ENCODE measurements at regions not wholly inside any gene's neighbourhood (a gene's known extent, or its start where the extent isn't known, plus 50 kb on each side); places are given as distances from the start of the nearest gene placed in this dataset.

GRCh38 chr14:43039881-43040280 is 1433.2 kb downstream of the LRFN5 start:
- H3K4me3 ChIP-seq (ENCODE audit: control extremely low read depth in 1 of 5, extremely low read depth in 1 of 5, insufficient read depth in 1 of 5, low read depth in 2 of 5, low read length in 4 of 5): no peak overlapping the region
- no peaks in the 10 kb centered on the region for H3K4me1 ChIP-seq (ENCODE audit: control insufficient read depth in 2 of 2, insufficient read depth in 2 of 2, low read length in 2 of 2)
- H3K79me2 ChIP-seq (ENCODE audit: control insufficient read depth, insufficient read depth, low read length): no peaks in the 10 kb centered on the region
- no peak overlapping the region for H3K27ac ChIP-seq (ENCODE audit: low read length in 2 of 2)
- no peaks in the 10 kb centered on the region for H3K27me3 Mint-ChIP-seq
- CTCF ChIA-PET: no interaction called here
- H3K36me3 ChIP-seq (replicated peaks in 1 of 2; ENCODE audit: control extremely low read depth in 1 of 2, control insufficient read depth in 1 of 2, extremely low read depth in 1 of 2, insufficient read depth in 2 of 2, low read length in 1 of 2): no peaks in the 10 kb centered on the region
- intact Hi-C loops (cut with micrococcal nuclease): no loop called here
- POLR2A ChIA-PET: no interaction called here
- H3K27me3 ChIP-seq (replicated peaks in 1 of 4; ENCODE audit: control extremely low read depth in 1 of 4, control insufficient read depth in 3 of 4, insufficient read depth in 4 of 4, low read length in 3 of 4): no peaks in the 10 kb centered on the region
- H3K27ac Mint-ChIP-seq: no peak overlapping the region
- no peaks in the 10 kb centered on the region for H3K9me3 ChIP-seq (ENCODE audit: control extremely low read depth in 1 of 3, control insufficient read depth in 2 of 3, insufficient read depth in 1 of 3, low read length in 2 of 3)
- no peak overlapping the region for H2AFZ ChIP-seq (ENCODE audit: insufficient read depth, low read depth, low read length, poor library complexity, severe bottlenecking)
- H4K20me1 ChIP-seq (ENCODE audit: control insufficient read depth, insufficient read depth, low read length, poor library complexity, severe bottlenecking): no peaks in the 10 kb centered on the region
- H3K4me2 ChIP-seq (replicated peaks; ENCODE audit: low read depth, low read length, poor library complexity, severe bottlenecking): no peak overlapping the region
- H3K9me3 Mint-ChIP-seq (ENCODE audit: insufficient read depth): no peaks in the 10 kb centered on the region
- H3K4me3 Mint-ChIP-seq: no peak overlapping the region
- H3K4me1 Mint-ChIP-seq: peaks cover 4% of the 10 kb centered on the region
- no peak for DNase-seq
- WGBS (ENCODE audit: insufficient coverage): no CpG with 5 or more reads among the region's 2 CpGs
- no peak for TF ChIP-seq CTCF (IDR thresholded peaks at IDR 0.05)
- TF ChIP-seq EZH2 (IDR thresholded peaks at IDR 0.05; ENCODE audit: borderline replicate concordance, insufficient read depth, low read depth, low read length, poor library complexity, severe bottlenecking): no peak
- no peak for ATAC-seq (ENCODE audit: low read depth)
- no peak overlapping the region for H3K9ac ChIP-seq (ENCODE audit: low read length)

- Mint-ChIP-seq H3K27me3 (no peaks in the 10 kb centered on the region), H3K4me3 (no peak overlapping the region), H3K4me1 (peaks cover 4% of the 10 kb centered on the region), H3K27ac (no peak overlapping the region), H3K9me3 (ENCODE audit: insufficient read depth) (no peaks in the 10 kb centered on the region)
- ChIA-PET POLR2A (no interaction called here), CTCF (no interaction called here)
- no peak overlapping the region for H3K27ac ChIP-seq (ENCODE audit: low read length in 2 of 2)
- H3K27me3 ChIP-seq (replicated peaks in 1 of 4; ENCODE audit: control extremely low read depth in 1 of 4, control insufficient read depth in 3 of 4, insufficient read depth in 4 of 4, low read length in 3 of 4): no peaks in the 10 kb centered on the region
- no peak for TF ChIP-seq CTCF (IDR thresholded peaks at IDR 0.05)
- no peak for TF ChIP-seq EZH2 (IDR thresholded peaks at IDR 0.05; ENCODE audit: borderline replicate concordance, insufficient read depth, low read depth, low read length, poor library complexity, severe bottlenecking)
- ATAC-seq (ENCODE audit: low read depth) (no peak), DNase-seq (no peak)
- no peak overlapping the region for H2AFZ ChIP-seq (ENCODE audit: insufficient read depth, low read depth, low read length, poor library complexity, severe bottlenecking)
- no peak overlapping the region for H3K9ac ChIP-seq (ENCODE audit: low read length)
- H3K4me3 ChIP-seq (ENCODE audit: control extremely low read depth in 1 of 5, extremely low read depth in 1 of 5, insufficient read depth in 1 of 5, low read depth in 2 of 5, low read length in 4 of 5): no peak overlapping the region
- H3K36me3 ChIP-seq (replicated peaks in 1 of 2; ENCODE audit: control extremely low read depth in 1 of 2, control insufficient read depth in 1 of 2, extremely low read depth in 1 of 2, insufficient read depth in 2 of 2, low read length in 1 of 2): no peaks in the 10 kb centered on the region
- no peaks in the 10 kb centered on the region for H3K9me3 ChIP-seq (ENCODE audit: control extremely low read depth in 1 of 3, control insufficient read depth in 2 of 3, insufficient read depth in 1 of 3, low read length in 2 of 3)
- H3K79me2 ChIP-seq (ENCODE audit: control insufficient read depth, insufficient read depth, low read length): no peaks in the 10 kb centered on the region
- no peaks in the 10 kb centered on the region for H4K20me1 ChIP-seq (ENCODE audit: control insufficient read depth, insufficient read depth, low read length, poor library complexity, severe bottlenecking)
- intact Hi-C loops (cut with micrococcal nuclease): no loop called here
- H3K4me1 ChIP-seq (ENCODE audit: control insufficient read depth in 2 of 2, insufficient read depth in 2 of 2, low read length in 2 of 2): no peaks in the 10 kb centered on the region
- H3K4me2 ChIP-seq (replicated peaks; ENCODE audit: low read depth, low read length, poor library complexity, severe bottlenecking): no peak overlapping the region
Measured at GRCh38 chr14:43031598-43031997, 1424.9 kb downstream of the LRFN5 start.

Measured in B cell (primary cell).